Prostate gland (tissue), 2 donors: ENCODE measurements at regions not wholly inside any gene's neighbourhood (a gene's known extent, or its start where the extent isn't known, plus 50 kb on each side); places are given as distances from the start of the nearest gene placed in this dataset.

Source experiments
- POLR2A ChIP-seq: fragments of 450-650 bp; IDR thresholded peaks from one replicate; pipeline ENCODE4 v1.6.1; 2016; ENCODE audit warnings: antibody characterized with exemption, mild to moderate bottlenecking
- POLR2AphosphoS5 ChIP-seq: sonication (generic); formaldehyde crosslinking; IDR thresholded peaks from one replicate; pipeline ENCODE4 v1.6.1; 2017; ENCODE audit warnings: antibody characterized with exemption
- TF ChIP-seq, protein P1 (sequence below), 4 experiments: fragments of 200-600 bp in 2 of 4; fragments of 450-650 bp in 2 of 4; sonication (generic) in 2 of 4; IDR thresholded peaks; 1 replicate in 3 of 4; 2 replicates in 1 of 4; pipeline ENCODE4 v1.5.1; 2016 to 2019; ENCODE audit warnings: antibody characterized with exemption in 4 of 4, mild to moderate bottlenecking in 2 of 4, moderate library complexity in 2 of 4

DNA sequence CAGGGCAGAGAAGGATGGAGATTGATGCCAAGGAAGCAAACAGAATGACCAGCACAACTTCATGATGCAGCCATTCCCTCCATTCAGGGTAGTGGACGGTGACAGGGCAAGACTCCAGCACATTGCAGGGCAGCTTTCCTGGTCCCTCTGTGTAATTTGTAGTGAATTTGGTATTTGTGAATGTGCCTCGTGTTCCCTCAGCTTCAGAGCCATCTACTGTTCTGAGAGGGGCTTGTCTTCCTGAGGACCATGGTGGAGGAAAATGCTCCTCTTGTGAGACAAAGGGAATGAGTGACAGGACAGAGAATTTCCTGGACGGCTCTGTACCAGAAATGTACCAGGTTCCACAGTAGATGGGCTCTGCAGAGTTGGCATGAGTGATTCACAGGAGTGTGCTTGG, 132.1 kb downstream of the ADRA2A start:
- TF ChIP-seq, protein P1, sequence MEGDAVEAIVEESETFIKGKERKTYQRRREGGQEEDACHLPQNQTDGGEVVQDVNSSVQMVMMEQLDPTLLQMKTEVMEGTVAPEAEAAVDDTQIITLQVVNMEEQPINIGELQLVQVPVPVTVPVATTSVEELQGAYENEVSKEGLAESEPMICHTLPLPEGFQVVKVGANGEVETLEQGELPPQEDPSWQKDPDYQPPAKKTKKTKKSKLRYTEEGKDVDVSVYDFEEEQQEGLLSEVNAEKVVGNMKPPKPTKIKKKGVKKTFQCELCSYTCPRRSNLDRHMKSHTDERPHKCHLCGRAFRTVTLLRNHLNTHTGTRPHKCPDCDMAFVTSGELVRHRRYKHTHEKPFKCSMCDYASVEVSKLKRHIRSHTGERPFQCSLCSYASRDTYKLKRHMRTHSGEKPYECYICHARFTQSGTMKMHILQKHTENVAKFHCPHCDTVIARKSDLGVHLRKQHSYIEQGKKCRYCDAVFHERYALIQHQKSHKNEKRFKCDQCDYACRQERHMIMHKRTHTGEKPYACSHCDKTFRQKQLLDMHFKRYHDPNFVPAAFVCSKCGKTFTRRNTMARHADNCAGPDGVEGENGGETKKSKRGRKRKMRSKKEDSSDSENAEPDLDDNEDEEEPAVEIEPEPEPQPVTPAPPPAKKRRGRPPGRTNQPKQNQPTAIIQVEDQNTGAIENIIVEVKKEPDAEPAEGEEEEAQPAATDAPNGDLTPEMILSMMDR (IDR thresholded peaks at IDR 0.05): no peak
- TF ChIP-seq POLR2A: no peak
- TF ChIP-seq POLR2AphosphoS5: no peak
